ENCODE measurements at regions not wholly inside any gene's neighbourhood (a gene's known extent, or its start where the extent isn't known, plus 50 kb on each side); places are given as distances from the start of the nearest gene placed in this dataset.

DNA sequence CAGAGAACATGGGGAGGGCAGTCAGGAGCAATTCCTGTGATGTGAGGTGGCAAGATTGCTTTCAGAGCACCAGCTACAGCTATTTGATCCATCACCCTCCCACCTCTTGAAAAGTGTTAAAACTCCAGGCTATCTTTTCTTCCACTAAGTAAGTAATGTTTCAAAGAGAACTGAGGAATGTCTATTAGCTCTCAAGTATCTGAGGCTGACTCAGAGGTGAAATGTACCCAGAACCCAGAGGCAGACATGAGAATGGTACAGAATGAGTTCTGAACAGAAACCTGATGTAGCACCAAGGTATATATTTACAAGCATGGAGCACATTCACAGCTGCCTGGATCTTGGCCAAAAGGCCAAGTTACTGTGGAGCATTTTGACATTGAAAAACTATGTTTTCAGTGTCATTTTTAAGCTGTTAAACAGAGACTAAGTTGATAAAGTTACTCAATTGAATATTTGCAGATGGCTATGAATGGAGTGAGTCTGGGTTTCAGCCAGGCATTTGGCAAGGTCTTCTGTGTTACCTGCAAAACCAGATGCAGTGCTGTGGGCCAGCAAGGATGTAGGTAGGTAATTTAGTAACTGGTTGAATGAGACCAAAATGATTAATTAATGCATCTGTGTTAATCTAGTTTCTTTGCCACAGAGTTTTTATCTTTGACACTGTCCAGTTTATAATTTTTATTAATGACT is 227.7 kb upstream of the CD96 start:
- DNase-seq, result no peak

DNA sequence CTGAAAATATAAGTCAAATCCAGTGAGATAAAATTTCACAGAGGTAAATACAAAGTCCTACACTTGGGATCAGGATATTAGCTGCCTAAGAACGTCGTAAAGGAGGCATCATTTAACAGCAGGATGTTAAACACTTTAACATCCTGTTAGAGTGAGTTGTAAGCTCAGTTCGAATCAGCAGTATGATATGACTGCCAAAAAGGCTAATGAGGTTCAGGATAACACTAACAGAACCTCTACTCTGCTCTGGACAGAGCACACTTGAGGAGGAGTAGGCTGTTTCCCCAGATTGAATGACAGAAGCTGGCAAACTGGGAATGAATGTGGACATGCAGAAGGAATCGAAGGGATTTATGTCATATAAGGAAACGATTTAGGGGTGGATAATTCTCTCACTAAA is 227.1 kb upstream of the CD96 start:
- DNase-seq, result no peak

DNA sequence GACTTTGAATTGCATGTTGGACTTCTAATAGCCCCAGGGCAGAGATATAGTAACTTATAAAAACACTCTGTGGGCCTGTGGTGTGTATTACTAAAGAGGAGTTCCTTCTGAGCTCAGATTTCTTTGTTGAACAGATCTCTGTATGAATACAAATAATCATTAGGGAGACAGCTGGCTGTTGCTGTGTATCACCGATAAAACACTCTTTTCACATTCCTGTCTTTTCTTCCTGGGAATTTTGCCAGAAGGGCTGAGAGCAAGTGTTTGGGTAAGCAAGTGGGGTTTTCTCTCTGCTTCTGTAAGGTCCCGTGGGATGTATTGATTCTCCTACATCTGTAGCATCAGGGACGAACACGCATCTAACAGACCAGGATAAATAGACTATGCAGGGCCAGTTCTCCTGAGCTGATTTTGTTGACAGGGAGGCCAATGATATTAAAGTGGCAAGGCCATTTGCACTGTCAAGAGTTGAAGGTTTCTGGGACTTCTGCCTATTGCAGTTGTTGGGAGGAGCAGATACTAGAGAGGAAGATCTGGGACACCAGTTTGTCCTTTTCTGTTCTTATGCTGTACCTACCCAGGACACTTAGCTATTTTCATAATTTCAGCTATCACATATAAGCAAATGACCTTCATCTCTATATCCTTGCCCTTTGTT is 225.9 kb upstream of the CD96 start:
- no peak for DNase-seq

DNA sequence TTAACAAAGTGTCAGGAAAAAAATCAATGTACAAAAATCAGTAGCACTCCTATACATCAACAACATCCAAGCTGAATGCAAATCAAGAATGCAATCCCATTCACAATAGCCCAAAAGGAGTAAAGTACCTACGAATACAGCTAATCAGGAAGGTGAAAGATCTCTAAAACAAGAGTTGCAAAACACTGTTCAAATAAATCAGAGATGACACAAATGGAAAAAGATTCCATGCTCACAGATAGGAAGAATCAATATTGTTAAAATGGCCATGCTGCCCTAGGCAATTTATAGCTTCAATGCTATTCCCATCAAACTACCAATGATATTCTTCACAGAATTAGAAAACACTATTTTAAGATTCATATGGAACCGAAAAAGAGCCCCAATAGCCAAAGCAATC is 223.7 kb upstream of the CD96 start:
- no peak for DNase-seq

DNA sequence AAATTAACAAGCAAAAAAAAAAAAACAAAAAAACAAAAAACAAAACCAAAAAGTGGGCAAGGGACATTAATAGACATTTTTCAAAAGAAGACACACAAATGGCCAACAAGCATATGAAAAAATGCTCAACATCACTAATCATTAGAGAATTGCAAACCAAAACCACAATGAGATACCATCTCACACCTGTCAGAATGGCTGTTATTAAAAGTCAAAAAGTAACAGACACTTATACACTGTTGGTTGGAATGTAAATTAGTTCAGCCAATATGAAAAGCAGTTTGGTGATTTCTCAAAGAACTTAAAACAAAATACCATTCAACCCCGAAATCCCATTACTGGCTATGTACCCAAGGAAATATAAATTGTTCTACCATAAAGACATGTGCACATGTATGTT is 222.4 kb upstream of the CD96 start:
- no peak for DNase-seq

DNA sequence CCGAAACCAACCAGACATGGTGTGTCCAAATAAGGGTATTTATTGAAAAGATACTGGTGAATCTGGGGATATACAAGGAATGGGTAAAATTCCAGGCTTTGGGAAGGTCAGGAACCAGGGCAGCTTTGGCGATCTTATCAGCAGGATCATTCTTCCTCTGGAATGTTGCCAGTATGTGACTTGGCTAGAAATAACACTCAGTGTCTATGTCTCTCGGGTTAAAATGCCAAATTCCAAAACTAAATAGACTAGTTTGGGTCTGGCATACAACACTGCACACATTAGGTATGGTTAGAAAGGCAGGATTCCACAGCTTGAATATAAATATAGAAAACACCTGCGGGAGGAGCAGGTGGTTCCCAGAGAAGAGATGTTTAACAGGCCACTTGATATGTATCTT is 220.2 kb upstream of the CD96 start:
- DNase-seq, result no peak

DNA sequence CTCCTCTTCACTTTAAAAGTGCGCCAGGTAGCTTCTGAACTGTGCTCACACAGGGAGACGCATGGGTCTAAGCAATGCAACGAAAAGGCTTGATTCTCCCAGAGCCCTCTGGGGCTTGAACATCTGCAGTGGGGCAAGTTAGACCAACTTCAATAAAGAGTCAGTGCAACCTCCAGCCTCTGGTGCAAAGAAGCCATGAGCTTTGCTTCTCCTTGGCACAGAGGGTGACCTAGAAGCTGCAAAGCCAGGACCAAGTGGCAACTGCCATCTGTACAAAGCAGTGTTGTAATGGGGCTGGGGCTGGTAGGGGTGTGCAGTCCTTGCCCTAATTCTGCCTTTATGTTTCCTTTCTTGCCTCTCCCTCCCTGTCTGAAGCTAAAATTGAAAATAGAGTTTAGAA is 219.0 kb upstream of the CD96 start:
- no peak for DNase-seq

DNA sequence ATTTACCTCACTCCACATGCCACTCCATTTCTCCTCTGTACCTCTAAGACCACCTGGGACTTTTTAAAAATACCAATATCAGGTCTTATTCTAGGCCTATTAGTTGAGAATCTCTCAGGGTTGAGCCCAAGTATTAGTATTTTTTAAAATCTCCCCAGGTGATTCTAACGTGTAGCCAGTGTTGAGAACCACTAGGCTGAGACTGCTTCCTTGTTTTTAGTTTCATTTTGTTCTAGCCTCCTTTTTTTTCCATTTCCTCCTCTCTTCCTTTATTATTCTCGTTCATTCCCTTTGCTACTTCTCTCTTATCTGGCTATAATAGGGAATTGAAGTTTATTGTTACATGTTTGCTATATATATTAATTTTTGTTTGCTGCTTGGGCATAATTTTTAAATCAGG is 217.8 kb upstream of the CD96 start:
- DNase-seq, result no peak

DNA sequence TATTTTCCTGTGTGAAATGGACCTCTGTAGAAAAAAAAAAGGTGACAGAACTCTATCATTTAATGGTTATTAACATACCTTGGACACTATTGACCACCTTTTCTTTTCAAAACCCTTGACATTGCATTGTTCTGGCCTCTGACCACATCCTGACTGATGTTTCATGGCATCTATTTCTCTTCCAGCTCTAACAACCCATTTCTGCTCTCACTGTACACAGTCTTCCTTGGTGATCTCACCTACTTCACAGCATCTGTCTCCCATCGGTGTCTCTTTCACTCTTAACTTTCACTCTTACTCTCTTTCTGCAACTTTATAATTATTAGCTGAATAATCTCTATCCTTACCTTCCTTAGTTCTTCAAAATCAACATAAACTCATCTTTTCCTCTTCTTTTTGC is 217.4 kb upstream of the CD96 start:
- no peak for DNase-seq

DNA sequence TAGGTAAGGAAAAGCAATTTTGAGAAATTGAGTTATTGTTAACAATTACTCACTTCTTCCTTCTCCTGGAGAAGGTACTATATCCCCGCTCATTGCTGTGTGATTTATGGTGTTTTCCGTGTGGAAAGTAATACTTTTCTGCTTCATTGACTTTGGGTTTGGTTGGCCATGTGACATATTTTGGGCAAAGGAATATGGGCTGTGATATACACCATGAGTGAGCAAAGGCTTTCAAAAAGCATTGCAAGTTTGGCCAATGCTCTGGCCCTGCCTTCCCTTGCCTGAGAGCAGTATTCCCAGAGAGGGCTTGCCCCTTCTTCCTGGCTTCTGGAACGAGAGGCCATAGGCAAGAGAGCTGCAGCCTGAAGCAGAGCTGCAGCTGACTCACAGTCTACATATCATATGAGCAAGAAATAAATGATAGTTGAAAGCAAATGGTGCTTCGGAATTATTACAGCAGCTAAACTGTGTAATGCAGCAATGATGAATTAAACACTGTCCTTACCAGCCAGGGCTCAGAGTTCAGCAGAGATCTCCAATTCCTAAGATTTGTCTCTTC is 216.8 kb upstream of the CD96 start:
- no peak for DNase-seq

DNA sequence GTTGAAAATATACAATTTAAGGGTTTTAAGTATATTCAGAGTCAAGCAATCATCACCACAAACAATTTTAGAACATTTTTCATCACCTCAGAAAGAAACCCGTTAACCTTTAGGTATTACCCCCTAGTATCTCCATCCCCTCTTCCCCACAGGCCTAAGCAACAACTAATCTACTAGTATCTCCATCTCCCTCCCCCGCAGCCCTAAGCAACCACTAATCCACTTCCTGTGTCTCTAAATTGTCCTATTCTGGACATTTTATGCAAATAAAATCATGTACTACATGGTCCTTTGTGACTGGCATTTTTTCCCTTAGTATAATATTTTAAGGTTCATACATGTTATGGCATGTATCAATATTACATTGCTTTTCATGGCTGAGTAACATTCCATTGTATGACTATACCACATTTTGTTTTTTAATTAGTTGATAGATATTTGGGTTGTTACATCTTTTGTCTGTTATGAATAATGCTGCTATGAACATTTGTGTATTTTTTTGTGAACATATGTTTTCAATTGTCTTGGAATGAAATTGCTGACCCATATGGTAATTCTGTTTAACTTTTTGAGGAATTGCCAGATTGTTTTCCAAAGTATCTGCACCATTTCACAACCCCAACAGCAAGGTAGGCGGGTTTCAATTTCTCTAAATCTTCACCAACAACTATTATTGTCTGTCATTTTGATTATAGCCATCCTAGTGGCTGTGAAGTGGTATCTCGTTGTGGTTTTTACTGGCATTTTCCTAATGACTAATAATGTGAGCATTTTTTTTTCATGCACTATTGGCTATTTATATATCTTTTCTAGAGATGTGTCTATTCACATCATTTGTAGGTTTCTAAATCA is 215.6 kb upstream of the CD96 start:
- no peak for DNase-seq

DNA sequence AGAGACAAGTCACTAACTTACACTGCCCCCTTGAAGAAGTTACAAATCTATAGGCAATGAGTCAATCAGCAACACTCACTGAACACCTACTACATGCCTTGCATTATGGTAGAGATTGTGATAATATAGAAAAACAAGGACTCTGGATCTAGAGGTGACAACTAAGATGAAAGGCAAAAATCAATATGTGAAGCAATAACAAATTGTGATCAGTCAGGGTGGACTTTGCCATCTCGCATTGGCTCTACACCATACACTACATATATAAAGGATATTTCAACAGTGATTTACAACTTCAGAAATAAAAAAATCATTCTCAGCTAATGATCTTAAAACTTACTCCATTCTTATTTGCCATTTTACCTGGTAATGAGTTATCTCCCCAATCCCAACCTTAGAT is 210.7 kb upstream of the CD96 start:
- DNase-seq, result no peak

DNA sequence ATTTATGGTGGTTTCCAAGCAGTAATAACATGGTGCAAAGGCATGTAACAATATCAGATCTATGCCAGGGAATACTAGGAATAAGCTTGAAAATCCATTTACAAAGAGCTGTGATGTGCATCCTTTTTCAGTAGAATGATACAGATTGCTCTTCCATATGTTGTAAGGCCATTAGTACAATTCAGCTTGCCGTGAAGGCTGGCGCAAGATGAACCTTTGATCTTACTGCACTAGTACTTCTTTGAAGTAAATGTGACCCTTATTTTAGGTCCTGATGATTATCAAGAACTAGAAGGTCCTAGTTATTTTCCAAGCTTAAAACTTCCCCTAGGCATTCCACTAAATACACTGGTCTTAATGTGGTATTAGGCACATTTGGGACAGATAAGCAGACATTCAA is 210.1 kb upstream of the CD96 start:
- DNase-seq, result no peak

DNA sequence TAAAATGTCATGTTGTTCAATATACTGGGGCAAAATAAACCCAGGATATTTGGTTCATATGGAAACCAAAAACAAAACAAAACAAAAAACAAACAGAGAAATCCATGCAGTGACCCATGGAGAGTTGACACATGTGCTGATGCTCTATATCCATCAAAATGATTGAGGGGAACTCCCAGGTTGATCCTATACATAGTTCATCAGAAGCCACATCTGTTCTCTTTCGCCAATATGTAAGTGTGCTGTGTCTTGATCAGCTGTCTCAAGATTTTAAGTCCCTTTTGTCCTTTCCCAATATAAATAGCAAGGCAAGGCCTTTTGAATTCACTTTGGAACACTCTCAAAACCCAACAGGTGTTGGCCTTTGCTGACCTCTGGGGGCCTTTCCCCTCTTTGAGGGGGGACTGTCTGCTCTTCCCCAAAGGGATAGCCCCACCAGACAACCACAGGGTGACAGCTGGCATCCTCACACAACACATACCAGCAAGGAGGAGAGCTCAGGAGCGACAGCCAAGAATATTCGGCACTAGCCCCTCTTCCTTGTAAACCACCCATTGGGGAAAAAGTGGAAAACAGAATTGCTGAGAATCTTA is 209.4 kb upstream of the CD96 start:
- no peak for DNase-seq

DNA sequence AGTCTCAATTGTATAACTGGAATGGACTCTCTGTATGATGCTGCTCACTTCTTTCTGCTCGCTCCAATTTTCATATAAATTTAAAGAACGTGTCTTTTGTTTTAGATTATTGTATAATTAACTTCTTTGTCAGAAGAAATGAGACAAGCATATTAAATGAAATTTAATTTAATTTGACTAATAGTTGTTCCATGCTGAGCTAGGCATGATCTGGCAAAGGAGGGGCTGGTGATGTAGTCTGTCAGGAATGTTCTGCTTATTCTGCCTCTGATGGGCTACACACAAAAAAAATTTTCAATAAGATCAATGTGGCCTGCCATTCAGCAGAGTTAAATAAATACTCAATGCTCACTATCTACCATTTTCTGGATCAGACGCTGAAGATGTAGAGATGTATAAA is 208.4 kb upstream of the CD96 start:
- DNase-seq, result no peak

DNA sequence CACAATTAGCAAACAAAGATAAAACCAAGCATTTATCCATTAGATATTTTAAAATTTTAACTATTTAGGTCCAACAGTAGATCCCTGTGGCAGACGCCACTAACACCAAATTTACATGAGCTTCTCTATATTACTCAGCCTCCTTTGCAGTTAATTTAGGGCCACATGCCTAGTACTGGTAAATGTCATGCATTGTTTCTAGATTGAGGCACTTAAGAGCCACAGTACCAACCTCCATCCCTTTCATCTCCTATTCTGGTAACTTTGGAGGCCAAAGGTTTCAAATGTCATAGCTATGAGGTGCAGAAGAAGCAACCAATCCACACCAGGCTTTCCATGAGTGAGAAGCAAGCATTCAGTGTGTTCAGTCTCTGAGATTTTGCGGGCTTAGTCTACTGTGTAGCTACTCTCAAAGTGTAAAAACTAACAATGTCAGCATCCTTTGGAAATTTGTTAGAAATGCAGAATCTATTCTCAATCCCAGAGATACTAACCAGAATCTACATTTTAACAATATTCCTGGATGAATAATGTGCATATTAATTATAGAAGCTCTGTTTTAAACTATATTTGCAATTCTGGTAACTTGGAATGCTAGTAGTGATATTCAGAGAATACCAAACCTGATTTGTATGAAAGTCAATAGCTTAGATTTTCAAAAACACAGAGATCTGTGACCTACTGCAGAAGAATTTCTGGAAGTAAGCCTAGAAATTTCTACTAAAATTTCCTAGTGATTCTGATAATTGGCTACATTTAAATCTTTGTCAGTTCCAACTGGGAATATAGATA is 206.3 kb upstream of the CD96 start:
- DNase-seq, result no peak

DNA sequence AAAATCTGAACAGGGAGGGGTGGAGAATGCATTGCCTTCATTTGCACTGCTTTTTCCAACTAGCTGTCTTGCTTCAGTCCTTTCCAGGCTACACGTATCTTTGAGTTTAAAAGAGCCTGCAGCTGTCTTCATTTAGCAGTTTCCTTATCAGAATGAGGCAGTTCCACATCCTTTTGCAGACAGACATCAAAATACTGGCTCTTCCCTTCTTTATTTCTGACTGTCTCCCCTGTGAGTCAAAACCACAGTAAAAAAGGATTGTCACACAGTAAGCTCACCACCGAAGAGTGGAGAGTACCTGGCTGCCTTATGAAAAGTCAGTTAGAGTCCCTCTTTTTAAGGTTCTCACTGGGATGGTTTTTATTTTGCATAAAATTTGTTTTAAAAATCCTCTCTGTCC is 205.5 kb upstream of the CD96 start:
- DNase-seq, result no peak

DNA sequence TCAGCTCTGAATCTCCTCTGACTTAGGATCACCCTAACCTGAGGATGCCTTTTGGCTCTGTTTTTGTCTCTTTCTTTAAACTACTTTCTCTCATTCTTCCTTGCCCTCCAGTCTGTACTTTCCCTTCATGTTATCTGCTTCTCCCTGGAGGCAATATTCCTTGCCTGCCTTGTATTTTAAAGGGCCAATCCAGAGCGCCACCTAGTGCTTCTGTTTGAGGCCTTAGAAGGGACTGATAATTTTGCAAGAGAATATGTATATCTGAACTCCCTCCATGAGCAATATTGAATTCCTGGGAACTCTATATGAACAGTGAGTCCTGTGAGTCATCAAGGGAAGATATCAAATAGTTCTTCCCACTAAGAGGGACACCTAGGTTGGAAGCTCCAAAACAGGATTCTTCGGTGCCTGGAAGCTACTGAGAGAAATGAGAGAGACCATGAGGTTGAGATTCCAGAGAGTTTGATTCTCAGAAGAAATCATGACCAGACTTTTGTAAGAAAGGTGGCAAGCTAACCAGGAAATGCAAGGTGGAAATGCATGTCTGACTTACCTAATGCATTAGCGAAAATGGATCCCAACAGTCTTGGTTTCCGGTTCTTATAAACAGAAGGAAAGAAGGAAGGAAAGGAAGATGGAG is 203.8 kb upstream of the CD96 start:
- DNase-seq, result peak; percentile 47

DNA sequence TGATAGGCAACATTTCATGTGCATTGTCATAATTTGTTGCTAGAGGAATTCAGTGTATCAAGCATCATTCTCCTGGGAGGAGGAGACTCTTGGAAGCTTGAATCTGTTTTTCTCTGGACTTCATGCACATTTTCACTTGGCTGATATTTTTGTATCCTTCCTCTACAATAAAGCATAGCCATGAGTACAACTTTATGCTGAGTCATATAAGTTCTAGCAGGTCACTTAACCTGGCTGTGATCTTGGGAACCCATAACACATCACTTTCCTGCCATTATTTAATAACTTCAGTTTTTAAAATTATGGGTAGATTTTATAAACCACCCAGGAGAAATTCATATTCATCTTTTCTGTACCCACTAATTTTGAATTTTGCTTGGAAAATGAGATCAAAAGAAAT is 203.0 kb upstream of the CD96 start:
- DNase-seq, result no peak

DNA sequence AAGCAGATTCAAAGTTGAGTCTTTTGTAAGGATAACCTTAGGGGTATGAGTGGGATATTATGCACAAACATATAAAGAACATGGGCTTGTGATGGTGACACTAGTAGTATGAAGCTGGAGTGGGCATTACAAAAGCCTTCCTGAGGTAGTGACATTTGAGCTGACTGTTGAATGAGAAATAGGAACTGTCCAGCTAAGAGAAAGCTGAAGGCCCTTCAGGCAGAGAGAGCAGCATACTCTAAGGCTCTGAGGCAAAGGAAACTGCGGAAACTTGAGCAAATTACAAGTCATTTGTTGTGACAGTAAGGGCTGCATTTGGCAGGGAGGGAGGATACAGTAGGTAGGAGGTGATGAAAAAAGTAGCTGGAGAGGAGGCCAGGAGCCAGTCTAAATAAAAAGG is 190.7 kb upstream of the CD96 start:
- DNase-seq, result no peak

DNA sequence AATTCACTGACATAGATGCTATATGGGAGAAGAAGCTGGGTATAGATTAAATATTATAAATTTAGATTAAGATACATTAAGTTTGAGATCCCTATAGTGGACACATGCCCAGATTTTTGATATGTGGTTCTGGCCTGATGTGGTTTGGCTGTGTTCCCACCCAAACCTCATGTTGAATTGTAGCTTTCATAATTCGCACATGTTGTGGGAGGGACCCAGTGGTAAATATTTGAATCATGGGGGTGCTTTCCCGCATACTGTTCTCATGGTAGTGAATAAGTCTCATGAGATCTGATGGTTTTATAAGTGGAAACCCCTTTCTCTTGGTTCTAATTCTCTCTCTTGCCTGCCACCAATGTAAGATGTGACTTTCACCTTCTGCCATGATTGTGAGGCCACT is 189.4 kb upstream of the CD96 start:
- no peak for DNase-seq
